ENCODE measurements at regions not wholly inside any gene's neighbourhood (a gene's known extent, or its start where the extent isn't known, plus 50 kb on each side); places are given as distances from the start of the nearest gene placed in this dataset.

DNA sequence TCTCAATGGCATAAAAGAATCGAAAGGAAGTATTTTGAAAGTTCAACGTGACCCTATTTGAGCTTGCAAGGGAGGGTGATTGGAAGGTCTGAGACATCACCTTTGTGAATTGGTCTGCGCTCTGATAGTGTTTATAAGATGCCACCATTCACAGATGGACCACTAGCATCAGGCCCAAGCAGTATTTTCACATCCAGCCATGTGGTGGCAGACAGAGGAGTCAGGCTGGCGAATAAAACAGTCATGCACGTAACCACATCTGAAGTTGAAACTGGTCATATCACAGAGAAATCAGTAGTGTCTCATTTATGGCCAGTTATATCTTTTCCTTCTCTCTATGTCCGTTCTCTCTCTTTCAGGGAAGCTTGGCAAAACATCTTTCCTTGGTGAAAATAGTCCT, 170.1 kb upstream of the ONECUT1 start:
- peaks cover 21% of the 10 kb centered on the region for H3K4me1 Mint-ChIP-seq (ENCODE audit: low read depth)
- TF ChIP-seq, protein P1, sequence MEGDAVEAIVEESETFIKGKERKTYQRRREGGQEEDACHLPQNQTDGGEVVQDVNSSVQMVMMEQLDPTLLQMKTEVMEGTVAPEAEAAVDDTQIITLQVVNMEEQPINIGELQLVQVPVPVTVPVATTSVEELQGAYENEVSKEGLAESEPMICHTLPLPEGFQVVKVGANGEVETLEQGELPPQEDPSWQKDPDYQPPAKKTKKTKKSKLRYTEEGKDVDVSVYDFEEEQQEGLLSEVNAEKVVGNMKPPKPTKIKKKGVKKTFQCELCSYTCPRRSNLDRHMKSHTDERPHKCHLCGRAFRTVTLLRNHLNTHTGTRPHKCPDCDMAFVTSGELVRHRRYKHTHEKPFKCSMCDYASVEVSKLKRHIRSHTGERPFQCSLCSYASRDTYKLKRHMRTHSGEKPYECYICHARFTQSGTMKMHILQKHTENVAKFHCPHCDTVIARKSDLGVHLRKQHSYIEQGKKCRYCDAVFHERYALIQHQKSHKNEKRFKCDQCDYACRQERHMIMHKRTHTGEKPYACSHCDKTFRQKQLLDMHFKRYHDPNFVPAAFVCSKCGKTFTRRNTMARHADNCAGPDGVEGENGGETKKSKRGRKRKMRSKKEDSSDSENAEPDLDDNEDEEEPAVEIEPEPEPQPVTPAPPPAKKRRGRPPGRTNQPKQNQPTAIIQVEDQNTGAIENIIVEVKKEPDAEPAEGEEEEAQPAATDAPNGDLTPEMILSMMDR (IDR thresholded peaks at IDR 0.05; ENCODE audit: unreplicated experiment): no peak
- H3K27ac Mint-ChIP-seq: no peak overlapping the region
- no peaks in the 10 kb centered on the region for H3K27me3 Mint-ChIP-seq
- peaks cover 11% of the 10 kb centered on the region for H3K9me3 Mint-ChIP-seq (ENCODE audit: low read depth)
- H3K4me3 Mint-ChIP-seq (ENCODE audit: low read depth): no peak overlapping the region
- DNase-seq (ENCODE audit: low spot score, unreplicated experiment): no peak
- peaks cover 2% of the 10 kb centered on the region for H3K36me3 Mint-ChIP-seq (ENCODE audit: insufficient read depth)

DNA sequence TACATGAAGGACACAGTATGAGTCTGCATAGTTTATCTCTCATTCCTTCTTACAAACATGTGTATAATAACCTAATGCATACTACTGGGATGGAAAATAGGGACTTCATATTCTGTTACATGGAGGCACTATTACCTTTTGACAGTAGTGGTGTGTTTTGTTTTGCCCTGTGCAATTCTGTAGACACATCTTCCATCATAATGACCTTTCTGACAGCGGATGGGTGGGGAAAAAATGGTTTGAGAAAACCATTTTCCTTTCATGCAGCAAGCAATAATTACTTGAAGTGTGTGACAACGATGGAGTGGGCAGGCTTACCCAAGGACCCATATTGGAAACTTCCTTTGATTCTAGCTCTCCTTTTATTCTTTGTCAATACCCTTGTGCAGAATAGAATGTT, 153.6 kb upstream of the ONECUT1 start:
- no peaks in the 10 kb centered on the region for H3K36me3 Mint-ChIP-seq (ENCODE audit: insufficient read depth)
- H3K4me3 Mint-ChIP-seq (ENCODE audit: low read depth): no peak overlapping the region
- H3K9me3 Mint-ChIP-seq (ENCODE audit: low read depth): peaks cover 7% of the 10 kb centered on the region
- H3K4me1 Mint-ChIP-seq (ENCODE audit: low read depth): peaks cover 13% of the 10 kb centered on the region
- no peaks in the 10 kb centered on the region for H3K27me3 Mint-ChIP-seq
- H3K27ac Mint-ChIP-seq: no peak overlapping the region
- TF ChIP-seq, protein P1 (IDR thresholded peaks at IDR 0.05; ENCODE audit: unreplicated experiment): no peak
- no peak for DNase-seq (ENCODE audit: low spot score, unreplicated experiment)

DNA sequence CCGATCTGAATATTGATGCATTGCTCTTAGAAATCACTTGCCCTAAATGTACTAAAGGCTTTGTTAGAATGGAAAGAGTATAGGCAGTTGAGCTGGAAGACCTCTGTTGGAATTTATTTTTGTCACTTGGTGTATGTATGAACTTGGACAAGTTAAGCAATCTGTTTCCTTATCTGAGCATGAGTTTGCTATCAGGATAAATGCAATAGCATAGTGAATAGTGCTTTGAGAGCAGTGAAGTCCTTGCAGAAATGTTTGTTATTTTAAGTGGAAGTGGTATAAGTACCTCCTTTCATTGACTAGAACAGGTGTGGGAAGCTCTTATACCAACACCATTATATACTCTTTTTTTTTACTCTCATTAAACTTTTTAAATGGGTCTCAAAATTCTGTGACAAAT, 146.4 kb upstream of the ONECUT1 start:
- peaks cover 4% of the 10 kb centered on the region for H3K4me1 Mint-ChIP-seq (ENCODE audit: low read depth)
- H3K9me3 Mint-ChIP-seq (ENCODE audit: low read depth): peaks cover 4% of the 10 kb centered on the region
- no peaks in the 10 kb centered on the region for H3K27me3 Mint-ChIP-seq
- no peaks in the 10 kb centered on the region for H3K36me3 Mint-ChIP-seq (ENCODE audit: insufficient read depth)
- no peak overlapping the region for H3K4me3 Mint-ChIP-seq (ENCODE audit: low read depth)
- no peak overlapping the region for H3K27ac Mint-ChIP-seq
- DNase-seq (ENCODE audit: low spot score, unreplicated experiment): no peak
- TF ChIP-seq, protein P1 (IDR thresholded peaks at IDR 0.05; ENCODE audit: unreplicated experiment): no peak

DNA sequence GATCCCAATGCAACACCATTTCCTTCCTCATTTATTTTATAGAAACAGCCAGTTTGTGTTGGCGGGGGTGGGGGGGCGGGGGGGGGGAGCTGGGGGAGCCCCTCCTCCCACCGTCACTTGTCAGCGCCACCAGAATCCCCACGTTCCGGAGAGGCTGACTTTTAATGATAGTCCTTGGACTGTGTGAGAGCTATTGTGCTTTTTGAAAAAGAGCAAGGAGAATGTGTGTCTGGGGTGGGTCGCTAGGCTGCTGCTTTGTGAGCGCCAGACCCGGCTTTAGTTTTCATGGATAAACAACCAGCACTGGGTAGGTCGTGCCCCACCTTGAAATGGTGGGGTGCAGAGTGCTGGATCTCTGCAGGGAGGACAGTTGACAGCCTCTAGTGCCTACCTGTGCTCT, 135.0 kb upstream of the ONECUT1 start:
- DNase-seq (ENCODE audit: low spot score, unreplicated experiment): no peak
- H3K4me1 Mint-ChIP-seq (ENCODE audit: low read depth): peaks cover 35% of the 10 kb centered on the region
- no peak overlapping the region for H3K4me3 Mint-ChIP-seq (ENCODE audit: low read depth)
- H3K9me3 Mint-ChIP-seq (ENCODE audit: low read depth): peaks cover 9% of the 10 kb centered on the region
- TF ChIP-seq, protein P1 (IDR thresholded peaks at IDR 0.05; ENCODE audit: unreplicated experiment): no peak
- H3K36me3 Mint-ChIP-seq (ENCODE audit: insufficient read depth): peaks cover 8% of the 10 kb centered on the region
- no peak overlapping the region for H3K27ac Mint-ChIP-seq
- H3K27me3 Mint-ChIP-seq: no peaks in the 10 kb centered on the region

DNA sequence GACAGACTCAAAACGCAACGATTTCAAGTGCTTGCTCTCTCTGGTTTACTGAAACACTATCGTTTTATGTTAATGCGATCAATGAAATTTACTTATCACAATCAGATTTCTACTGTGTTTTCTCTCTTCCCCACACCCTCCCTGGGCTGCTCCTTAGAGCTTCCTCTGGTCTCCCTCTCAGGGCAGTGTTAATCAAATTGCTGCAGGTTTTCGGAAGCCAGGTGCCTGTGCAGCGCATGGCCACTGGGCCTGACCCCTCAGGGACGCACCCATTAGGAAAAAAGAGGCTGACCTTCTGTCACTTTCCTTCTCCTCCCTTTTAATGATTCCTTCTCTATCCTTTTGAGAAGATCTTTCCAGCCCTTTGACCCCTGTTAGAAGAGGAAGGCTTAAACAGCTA, 134.5 kb upstream of the ONECUT1 start:
- TF ChIP-seq, protein P1 (IDR thresholded peaks at IDR 0.05; ENCODE audit: unreplicated experiment): no peak
- Mint-ChIP-seq H3K9me3 (ENCODE audit: low read depth) (peaks cover 4% of the 10 kb centered on the region), H3K36me3 (ENCODE audit: insufficient read depth) (peaks cover 6% of the 10 kb centered on the region), H3K27ac (peak overlapping the region; percentile 50), H3K4me1 (ENCODE audit: low read depth) (peaks cover 35% of the 10 kb centered on the region), H3K27me3 (no peaks in the 10 kb centered on the region), H3K4me3 (ENCODE audit: low read depth) (no peak overlapping the region)
- DNase-seq (ENCODE audit: low spot score, unreplicated experiment): no peak

Data from progenitor cell of endocrine pancreas (in vitro differentiated cells).